CD4-positive, CD25-positive, alpha-beta regulatory T cell (primary cell): ENCODE measurements at regions not wholly inside any gene's neighbourhood (a gene's known extent, or its start where the extent isn't known, plus 50 kb on each side); places are given as distances from the start of the nearest gene placed in this dataset.
A peak's percentile ranks its signal among the peaks of the same experiment; 100 is the strongest.

Experiments used
- ATAC-seq, 2 donors: fragments of 150-1000 bp; cut with Tn5 transposase; one replicate each; pipeline ENCODE4 v1.10.0; 2021; ENCODE audit warnings: low read depth in 2 of 2, moderate number of reproducible peaks in 2 of 2, moderate library complexity in 1 of 2
- DNase-seq, 3 donors: peaks; one replicate each; pipeline versions ENCODE4 v3.0.0 to v3.0.0-alpha.2; 2012 to 2022; ENCODE audit warnings: mixed read lengths in 1 of 3
- H3K27ac ChIP-seq: one replicate; pipeline ENCODE4 v1.7.0; 2013; ENCODE audit warnings: mild to moderate bottlenecking, low read length; ENCODE audit not compliant: insufficient read depth, poor library complexity, severe bottlenecking
- H3K27me3 ChIP-seq: one replicate; pipeline ENCODE4 v1.7.0; 2013; ENCODE audit warnings: low read length; ENCODE audit not compliant: control insufficient read depth, insufficient read depth
- H3K36me3 ChIP-seq: one replicate; pipeline ENCODE4 v1.7.0; 2013; ENCODE audit warnings: mild to moderate bottlenecking, low read length, moderate library complexity; ENCODE audit not compliant: control insufficient read depth, insufficient read depth
- H3K4me1 ChIP-seq: 2 replicates; pipeline ENCODE4 v1.7.0; 2013; ENCODE audit warnings: mild to moderate bottlenecking, low read length; ENCODE audit not compliant: insufficient read depth, control insufficient read depth, poor library complexity, severe bottlenecking
- H3K4me3 ChIP-seq: one replicate; pipeline ENCODE4 v1.7.0; 2013; ENCODE audit warnings: low read depth, mild to moderate bottlenecking, low read length, moderate library complexity
- H3K9me3 ChIP-seq, 2 experiments: 1 replicate in 1 of 2; 2 replicates in 1 of 2; pipeline ENCODE4 v1.7.0; 2013; ENCODE audit warnings: low read length in 2 of 2, mild to moderate bottlenecking in 1 of 2, moderate library complexity in 1 of 2; ENCODE audit not compliant: control insufficient read depth in 2 of 2
- H3K27ac Mint-ChIP-seq, 3 donors: one replicate each; pipeline ENCODE4 v1.8.0; 2020 to 2022; ENCODE audit warnings: mild to moderate bottlenecking in 3 of 3, mixed read lengths in 3 of 3, moderate library complexity in 2 of 3
- H3K27me3 Mint-ChIP-seq: one replicate; pipeline ENCODE4 v1.8.0; 2022; ENCODE audit warnings: mild to moderate bottlenecking, mixed read lengths
- H3K36me3 Mint-ChIP-seq: one replicate; pipeline ENCODE4 v1.8.0; 2020; ENCODE audit warnings: mixed read lengths
- H3K4me1 Mint-ChIP-seq, 4 donors: one replicate each; pipeline ENCODE4 v1.8.0; 2020 to 2022; ENCODE audit warnings: mixed read lengths in 4 of 4, mild to moderate bottlenecking in 1 of 4
- H3K4me3 Mint-ChIP-seq, 4 donors: one replicate each; pipeline ENCODE4 v1.8.0; 2020 to 2022; ENCODE audit warnings: mild to moderate bottlenecking in 4 of 4, mixed read lengths in 4 of 4, moderate library complexity in 3 of 4
- H3K9me3 Mint-ChIP-seq, 7 donors: one replicate each; pipeline ENCODE4 v1.8.0; 2020 to 2022; ENCODE audit warnings: mixed read lengths in 7 of 7, mild to moderate bottlenecking in 3 of 7, moderate library complexity in 2 of 7

GRCh38 chr13:26456650-26457049, 100.8 kb upstream of the WASF3 start:
- Mint-ChIP-seq H3K27me3 (peaks cover 4% of the 10 kb centered on the region), H3K27ac (no peak overlapping the region), H3K4me1 (no peaks in the 10 kb centered on the region), H3K36me3 (no peaks in the 10 kb centered on the region), H3K4me3 (no peak overlapping the region), H3K9me3 (peaks cover 0 to 3% (median 0%) of the 10 kb centered on the region in 7 donors)
- DNase-seq = no peak
- Histone ChIP-seq H3K27ac (no peak overlapping the region), H3K9me3 (no peaks in the 10 kb centered on the region), H3K4me1 (no peaks in the 10 kb centered on the region), H3K4me3 (no peak overlapping the region), H3K36me3 (no peaks in the 10 kb centered on the region), H3K27me3 (peaks cover 6% of the 10 kb centered on the region)
- no peak for ATAC-seq

- no peaks in the 10 kb centered on the region for H3K9me3 ChIP-seq
- Mint-ChIP-seq H3K36me3 (no peaks in the 10 kb centered on the region), H3K4me1 (no peaks in the 10 kb centered on the region), H3K27ac (no peak overlapping the region), H3K9me3 (peaks cover 0 to 3% (median 0%) of the 10 kb centered on the region in 7 donors), H3K27me3 (peaks cover 4% of the 10 kb centered on the region), H3K4me3 (no peak overlapping the region)
- no peaks in the 10 kb centered on the region for H3K4me1 ChIP-seq
- DNase-seq = no peak
- no peaks in the 10 kb centered on the region for H3K36me3 ChIP-seq
- peaks cover 6% of the 10 kb centered on the region for H3K27me3 ChIP-seq
- no peak overlapping the region for H3K4me3 ChIP-seq
- no peak for ATAC-seq
- no peak overlapping the region for H3K27ac ChIP-seq
Observed at GRCh38 chr13:26457212-26457611, 100.3 kb upstream of the WASF3 start.

- peaks cover 0 to 3% (median 0%) of the 10 kb centered on the region in 7 donors for H3K9me3 Mint-ChIP-seq
- H3K4me3 ChIP-seq = no peak overlapping the region
- peaks cover 2% of the 10 kb centered on the region for H3K27me3 ChIP-seq
- H3K4me1 ChIP-seq = no peaks in the 10 kb centered on the region
- ATAC-seq (no peak), DNase-seq (no peak)
- H3K4me1 Mint-ChIP-seq = no peaks in the 10 kb centered on the region
- H3K27ac ChIP-seq = no peak overlapping the region
- H3K4me3 Mint-ChIP-seq = no peak overlapping the region
- H3K27me3 Mint-ChIP-seq = peaks cover 4% of the 10 kb centered on the region
- H3K36me3 Mint-ChIP-seq = no peaks in the 10 kb centered on the region
- H3K36me3 ChIP-seq = no peaks in the 10 kb centered on the region
- H3K9me3 ChIP-seq = no peaks in the 10 kb centered on the region
- H3K27ac Mint-ChIP-seq = no peak overlapping the region
Observed at GRCh38 chr13:26458196-26458749, 99.2 kb upstream of the WASF3 start.

- Mint-ChIP-seq H3K4me3 (no peak overlapping the region), H3K36me3 (no peaks in the 10 kb centered on the region), H3K27me3 (no peaks in the 10 kb centered on the region), H3K27ac (peak overlapping the region in 1 of 3 donors; percentile 21), H3K9me3 (no peaks in the 10 kb centered on the region), H3K4me1 (no peaks in the 10 kb centered on the region)
- H3K27ac ChIP-seq = no peak overlapping the region
- no peaks in the 10 kb centered on the region for H3K4me1 ChIP-seq
- H3K27me3 ChIP-seq = no peaks in the 10 kb centered on the region
- no peaks in the 10 kb centered on the region for H3K36me3 ChIP-seq
- no peaks in the 10 kb centered on the region for H3K9me3 ChIP-seq
- DNase-seq (no peak), ATAC-seq (no peak)
- H3K4me3 ChIP-seq = no peak overlapping the region
Observed at GRCh38 chr13:26459276-26460131, 98.0 kb upstream of the WASF3 start.

- Mint-ChIP-seq H3K27ac (no peak overlapping the region), H3K27me3 (no peaks in the 10 kb centered on the region), H3K36me3 (no peaks in the 10 kb centered on the region), H3K9me3 (no peaks in the 10 kb centered on the region), H3K4me3 (no peak overlapping the region), H3K4me1 (no peaks in the 10 kb centered on the region)
- Histone ChIP-seq H3K4me1 (no peaks in the 10 kb centered on the region), H3K27me3 (no peaks in the 10 kb centered on the region), H3K9me3 (no peaks in the 10 kb centered on the region), H3K27ac (no peak overlapping the region), H3K36me3 (no peaks in the 10 kb centered on the region), H3K4me3 (no peak overlapping the region)
- DNase-seq (no peak), ATAC-seq (no peak)
Observed at GRCh38 chr13:26460648-26461047, 96.8 kb upstream of the WASF3 start.

GRCh38 chr13:26463296-26463695, 94.2 kb upstream of the WASF3 start:
- H3K27me3 Mint-ChIP-seq = no peaks in the 10 kb centered on the region

GRCh38 chr13:26463848-26464247, 93.6 kb upstream of the WASF3 start:
- Mint-ChIP-seq H3K4me3 (no peak overlapping the region), H3K36me3 (no peaks in the 10 kb centered on the region), H3K27ac (no peak overlapping the region), H3K4me1 (no peaks in the 10 kb centered on the region), H3K27me3 (no peaks in the 10 kb centered on the region), H3K9me3 (peaks cover 0 to 2% (median 0%) of the 10 kb centered on the region in 7 donors)
- ATAC-seq (no peak), DNase-seq (no peak)
- H3K4me3 ChIP-seq = no peak overlapping the region
- H3K9me3 ChIP-seq = no peaks in the 10 kb centered on the region
- H3K36me3 ChIP-seq = no peaks in the 10 kb centered on the region
- H3K27ac ChIP-seq = no peak overlapping the region
- H3K27me3 ChIP-seq = no peaks in the 10 kb centered on the region
- no peaks in the 10 kb centered on the region for H3K4me1 ChIP-seq

More at GRCh38 chr13:26463296-26463695, 94.2 kb upstream of the WASF3 start:
- no peak overlapping the region for H3K4me3 Mint-ChIP-seq
- peaks cover 0 to 2% (median 0%) of the 10 kb centered on the region in 7 donors for H3K9me3 Mint-ChIP-seq
- H3K4me3 ChIP-seq = no peak overlapping the region
- no peak overlapping the region for H3K27ac ChIP-seq
- H3K27me3 ChIP-seq = no peaks in the 10 kb centered on the region
- no peaks in the 10 kb centered on the region for H3K36me3 Mint-ChIP-seq
- ATAC-seq = no peak
- H3K4me1 Mint-ChIP-seq = no peaks in the 10 kb centered on the region
- no peaks in the 10 kb centered on the region for H3K36me3 ChIP-seq
- DNase-seq = no peak
- no peaks in the 10 kb centered on the region for H3K9me3 ChIP-seq
- H3K4me1 ChIP-seq = no peaks in the 10 kb centered on the region
- H3K27ac Mint-ChIP-seq = no peak overlapping the region

GRCh38 chr13:26465514-26465913, 92.0 kb upstream of the WASF3 start:
- no peak for ATAC-seq
- no peaks in the 10 kb centered on the region for H3K27me3 ChIP-seq
- H3K9me3 ChIP-seq = no peaks in the 10 kb centered on the region
- H3K4me3 ChIP-seq = no peak overlapping the region
- H3K4me1 ChIP-seq = no peaks in the 10 kb centered on the region
- Mint-ChIP-seq H3K4me1 (no peaks in the 10 kb centered on the region), H3K36me3 (no peaks in the 10 kb centered on the region), H3K4me3 (no peak overlapping the region), H3K27me3 (no peaks in the 10 kb centered on the region), H3K9me3 (peaks cover 0 to 2% (median 0%) of the 10 kb centered on the region in 7 donors), H3K27ac (no peak overlapping the region)
- no peak overlapping the region for H3K27ac ChIP-seq
- no peaks in the 10 kb centered on the region for H3K36me3 ChIP-seq
- DNase-seq = no peak
